ENCODE measurements at regions not wholly inside any gene's neighbourhood (a gene's known extent, or its start where the extent isn't known, plus 50 kb on each side); places are given as distances from the start of the nearest gene placed in this dataset.

DNA sequence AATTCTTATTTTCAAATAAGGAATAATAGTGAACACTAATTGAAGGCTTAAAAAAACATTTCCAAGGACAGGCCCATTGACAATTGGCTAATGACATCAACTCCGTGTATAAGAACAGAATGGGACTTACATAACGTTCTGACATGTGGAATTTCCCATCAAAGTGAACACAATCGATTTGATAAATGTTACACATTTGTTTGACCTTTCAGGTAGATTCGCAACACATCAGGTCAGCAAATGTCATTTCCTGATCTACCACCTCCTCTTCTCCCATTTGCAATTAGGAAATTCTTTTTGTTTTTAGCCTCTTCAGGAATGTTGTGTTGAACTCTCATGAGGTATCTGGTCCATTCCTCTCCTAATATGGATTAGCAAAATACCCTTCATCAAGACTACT, 292.9 kb upstream of the SLC14A2 start:
- TF ChIP-seq, protein P1, sequence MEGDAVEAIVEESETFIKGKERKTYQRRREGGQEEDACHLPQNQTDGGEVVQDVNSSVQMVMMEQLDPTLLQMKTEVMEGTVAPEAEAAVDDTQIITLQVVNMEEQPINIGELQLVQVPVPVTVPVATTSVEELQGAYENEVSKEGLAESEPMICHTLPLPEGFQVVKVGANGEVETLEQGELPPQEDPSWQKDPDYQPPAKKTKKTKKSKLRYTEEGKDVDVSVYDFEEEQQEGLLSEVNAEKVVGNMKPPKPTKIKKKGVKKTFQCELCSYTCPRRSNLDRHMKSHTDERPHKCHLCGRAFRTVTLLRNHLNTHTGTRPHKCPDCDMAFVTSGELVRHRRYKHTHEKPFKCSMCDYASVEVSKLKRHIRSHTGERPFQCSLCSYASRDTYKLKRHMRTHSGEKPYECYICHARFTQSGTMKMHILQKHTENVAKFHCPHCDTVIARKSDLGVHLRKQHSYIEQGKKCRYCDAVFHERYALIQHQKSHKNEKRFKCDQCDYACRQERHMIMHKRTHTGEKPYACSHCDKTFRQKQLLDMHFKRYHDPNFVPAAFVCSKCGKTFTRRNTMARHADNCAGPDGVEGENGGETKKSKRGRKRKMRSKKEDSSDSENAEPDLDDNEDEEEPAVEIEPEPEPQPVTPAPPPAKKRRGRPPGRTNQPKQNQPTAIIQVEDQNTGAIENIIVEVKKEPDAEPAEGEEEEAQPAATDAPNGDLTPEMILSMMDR (IDR thresholded peaks at IDR 0.05): no peak
- no peak for TF ChIP-seq EP300 (IDR thresholded peaks at IDR 0.05; ENCODE audit: low read depth)

Measured in transverse colon (tissue), 3 donors.